Left renal cortex interstitium (tissue), 4 donors: ENCODE measurements at regions not wholly inside any gene's neighbourhood (a gene's known extent, or its start where the extent isn't known, plus 50 kb on each side); places are given as distances from the start of the nearest gene placed in this dataset.
"Not testable (repeated sequence)": the region's sequence is repeated elsewhere in the genome, so short reads cannot be mapped to it uniquely, and the experiment has no call there.

Experiments
- DNase-seq, 4 donors: peaks; one replicate each; pipeline ENCODE4 v3.0.0-alpha.2; 2013; ENCODE audit warnings: low read depth in 4 of 4, low spot score in 2 of 4, missing footprints in 1 of 4

DNA sequence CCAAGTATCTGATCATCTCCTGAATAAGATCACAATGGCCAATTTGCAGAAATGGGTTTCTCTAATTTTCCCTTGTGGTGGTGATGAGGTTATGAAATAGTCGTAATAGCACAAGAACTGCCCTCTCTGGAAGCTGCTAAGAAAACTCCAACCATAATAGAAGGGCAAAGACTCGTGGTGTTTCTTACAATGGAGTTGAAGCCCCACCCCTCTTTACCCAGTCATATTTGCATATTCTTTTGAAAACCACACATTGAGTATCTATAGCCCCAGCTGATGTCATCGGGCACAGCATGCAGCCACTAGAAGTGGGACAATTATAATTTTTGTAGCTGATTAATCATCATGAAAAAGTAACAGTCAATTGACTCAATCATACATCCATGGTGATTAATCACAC, 452.1 kb upstream of the POU3F2 start:
- no peak for DNase-seq

DNA sequence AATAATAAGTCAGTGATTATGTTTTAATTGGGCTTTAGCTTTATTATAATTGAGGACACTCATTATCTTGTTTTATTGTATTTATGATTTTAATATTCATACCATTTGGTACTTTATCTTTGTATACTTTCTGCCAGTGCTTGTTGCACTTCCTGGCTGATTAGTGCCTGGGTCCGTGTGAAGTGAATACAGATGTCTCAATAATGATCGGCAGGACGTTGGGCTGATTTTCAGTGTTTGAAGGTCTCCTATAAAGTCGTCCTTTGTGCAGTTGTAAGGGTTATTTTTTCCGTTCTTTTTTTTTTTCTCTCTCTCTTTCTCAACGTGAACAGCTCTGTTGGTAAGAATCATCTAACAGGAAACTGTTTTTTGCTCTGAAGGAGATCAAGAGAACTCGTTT, 450.0 kb upstream of the POU3F2 start:
- no peak for DNase-seq

DNA sequence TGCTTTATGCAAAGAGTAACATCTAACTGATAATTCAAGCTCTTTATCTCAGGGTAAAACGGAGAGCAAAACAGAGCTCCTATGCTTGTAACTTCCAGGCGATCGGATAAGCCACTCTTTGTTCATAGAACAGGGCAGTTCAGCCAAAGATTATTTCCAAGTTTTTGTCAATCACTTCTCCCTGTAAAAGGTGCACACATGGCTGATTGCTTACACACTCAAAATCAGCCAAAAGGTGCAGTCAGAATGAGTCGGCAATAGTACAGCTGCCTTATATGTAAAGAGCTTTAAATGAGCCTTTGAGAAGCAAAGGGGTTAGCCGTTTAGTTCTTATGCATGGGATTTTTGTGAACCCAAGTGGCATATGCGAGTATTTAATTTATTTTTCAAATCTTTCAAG, 449.6 kb upstream of the POU3F2 start:
- no peak for DNase-seq

DNA sequence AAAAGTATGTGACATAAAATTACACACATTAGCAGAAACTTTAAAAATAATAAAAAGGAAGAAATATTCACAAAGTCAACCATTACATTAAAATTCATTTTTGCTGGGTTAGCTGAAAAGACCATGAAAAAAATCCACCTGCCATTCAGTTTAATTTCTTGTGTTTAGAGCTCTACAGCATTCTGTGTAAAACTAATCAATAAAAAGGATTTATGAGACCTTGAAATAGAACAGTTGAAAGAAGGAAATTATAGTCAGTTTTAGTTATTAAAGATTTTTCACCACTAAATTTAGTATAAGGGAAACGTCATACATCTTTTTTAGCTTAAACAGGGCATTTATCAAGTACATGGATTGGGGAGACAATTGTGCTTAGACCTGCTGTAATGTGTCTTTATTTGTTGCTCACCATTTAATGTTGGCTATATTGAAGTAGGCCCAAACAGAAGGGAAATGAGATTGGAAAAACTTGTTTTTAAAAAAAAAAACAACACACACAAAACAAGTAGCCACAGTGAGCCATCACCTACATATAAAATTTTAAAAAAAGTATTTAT, 438.7 kb upstream of the POU3F2 start:
- DNase-seq: no peak

DNA sequence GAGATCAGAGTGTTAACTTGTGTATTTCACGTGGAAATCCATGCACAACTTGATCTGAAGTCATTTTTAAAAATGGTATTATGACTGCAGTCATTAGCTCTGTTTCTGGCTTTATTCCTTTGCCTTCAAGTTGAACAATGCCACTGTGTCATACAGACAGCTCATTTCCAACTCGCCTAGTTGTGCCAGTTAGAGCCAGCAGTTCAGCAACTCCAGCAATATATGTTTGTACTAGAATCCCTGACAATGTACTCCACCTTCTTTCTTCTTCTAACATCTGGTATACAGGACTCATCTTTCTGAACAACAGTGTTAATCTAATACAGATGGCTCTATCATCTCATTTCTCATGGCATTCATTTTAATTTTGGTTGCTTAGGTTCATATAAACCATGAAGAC, 418.3 kb upstream of the POU3F2 start:
- DNase-seq: no peak

DNA sequence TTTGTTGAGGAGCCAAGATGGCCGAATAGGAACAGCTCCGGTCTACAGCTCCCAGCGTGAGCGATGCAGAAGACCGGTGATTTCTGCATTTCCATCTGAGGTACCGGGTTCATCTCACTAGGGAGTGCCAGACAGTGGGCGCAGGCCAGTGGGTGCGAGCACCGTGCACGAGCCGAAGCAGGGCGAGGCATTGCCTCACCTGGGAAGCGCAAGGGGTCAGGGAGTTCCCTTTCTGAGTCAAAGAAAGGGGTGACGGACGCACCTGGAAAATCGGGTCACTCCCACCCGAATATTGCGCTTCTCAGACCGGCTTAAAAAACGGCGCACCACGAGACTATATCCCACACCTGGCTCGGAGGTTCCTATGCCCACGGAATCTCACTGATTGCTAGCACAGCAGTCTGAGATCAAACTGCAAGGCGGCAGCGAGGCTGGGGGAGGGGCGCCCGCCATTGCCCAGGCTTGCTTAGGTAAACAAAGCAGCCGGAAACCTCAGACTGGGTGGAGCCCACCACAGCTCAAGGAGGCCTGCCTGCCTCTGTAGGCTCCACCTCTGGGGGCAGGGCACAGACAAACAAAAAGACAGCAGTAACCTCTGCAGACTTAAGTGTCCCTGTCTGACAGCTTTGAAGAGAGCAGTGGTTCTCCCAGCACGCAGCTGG, 417.7 kb upstream of the POU3F2 start:
- not testable (repeated sequence) for DNase-seq

DNA sequence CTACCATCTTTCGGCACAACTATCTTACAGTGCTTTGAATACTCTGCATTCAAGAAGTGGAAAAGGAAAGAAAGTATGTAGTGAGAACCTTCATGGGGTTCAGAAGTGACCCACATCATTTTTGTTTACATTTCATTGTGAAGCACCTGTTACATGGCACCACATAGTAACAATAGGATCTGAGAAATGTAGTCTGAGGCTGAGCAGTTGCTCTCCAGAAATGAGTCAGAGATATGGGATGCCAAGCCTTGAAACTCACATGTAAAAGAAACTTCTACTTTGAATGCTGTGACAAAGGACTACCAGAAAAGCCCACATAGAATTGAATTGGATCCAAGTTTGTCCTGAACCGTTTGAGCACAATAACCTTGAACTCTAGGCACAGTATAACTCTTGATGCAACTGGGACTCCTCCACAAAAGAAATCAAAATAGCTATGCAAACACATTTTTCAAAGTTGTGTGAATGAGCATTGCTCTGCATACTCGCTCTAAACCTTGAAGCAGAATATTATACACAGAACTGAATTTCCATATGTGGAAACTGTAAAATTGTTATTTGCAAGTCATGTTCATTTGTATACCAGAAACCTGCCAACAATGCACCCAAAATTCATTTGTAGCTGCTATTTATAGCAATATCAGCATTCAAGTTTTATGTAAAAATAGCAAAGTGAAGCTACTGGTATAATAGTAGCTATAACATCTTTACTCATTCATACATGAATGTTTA, 400.9 kb upstream of the POU3F2 start:
- DNase-seq: no peak

DNA sequence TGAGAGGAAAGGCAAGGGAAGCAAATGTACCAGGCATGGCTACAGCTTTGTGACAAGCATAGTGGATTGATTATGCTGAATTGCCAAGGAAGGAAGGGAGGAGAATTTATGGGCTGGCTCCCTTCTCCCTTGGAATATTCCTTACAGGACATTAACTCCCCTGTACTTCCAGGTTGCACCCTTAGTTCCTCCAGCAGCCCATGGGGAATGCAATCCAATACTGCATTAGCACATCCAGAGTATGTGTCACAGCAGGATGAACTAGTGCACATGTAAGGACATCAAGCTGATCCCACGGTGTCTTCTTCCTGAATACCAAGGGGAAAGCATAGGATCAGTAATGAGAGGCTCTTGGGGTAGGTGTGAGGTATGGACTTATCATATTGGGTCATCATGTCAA, 390.7 kb upstream of the POU3F2 start:
- DNase-seq: no peak

DNA sequence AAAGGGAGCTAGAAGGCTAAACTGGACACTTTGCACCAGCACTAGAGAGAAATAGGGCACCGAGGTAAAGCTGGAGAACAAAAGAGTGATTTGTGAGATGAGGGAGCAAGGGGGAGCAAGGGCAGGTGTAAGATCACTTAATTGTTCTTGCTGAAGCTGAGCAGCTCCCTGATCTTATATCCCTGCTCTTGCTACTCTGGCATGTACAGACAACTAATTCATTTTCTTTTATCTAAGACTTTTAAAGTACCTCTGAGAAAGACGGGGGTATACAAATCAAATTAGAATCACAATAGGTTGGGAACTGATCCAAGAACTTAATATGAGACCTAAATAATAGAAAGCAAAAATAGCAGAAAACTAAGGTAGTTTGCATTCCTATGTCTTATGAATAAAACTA, 381.7 kb upstream of the POU3F2 start:
- no peak for DNase-seq

DNA sequence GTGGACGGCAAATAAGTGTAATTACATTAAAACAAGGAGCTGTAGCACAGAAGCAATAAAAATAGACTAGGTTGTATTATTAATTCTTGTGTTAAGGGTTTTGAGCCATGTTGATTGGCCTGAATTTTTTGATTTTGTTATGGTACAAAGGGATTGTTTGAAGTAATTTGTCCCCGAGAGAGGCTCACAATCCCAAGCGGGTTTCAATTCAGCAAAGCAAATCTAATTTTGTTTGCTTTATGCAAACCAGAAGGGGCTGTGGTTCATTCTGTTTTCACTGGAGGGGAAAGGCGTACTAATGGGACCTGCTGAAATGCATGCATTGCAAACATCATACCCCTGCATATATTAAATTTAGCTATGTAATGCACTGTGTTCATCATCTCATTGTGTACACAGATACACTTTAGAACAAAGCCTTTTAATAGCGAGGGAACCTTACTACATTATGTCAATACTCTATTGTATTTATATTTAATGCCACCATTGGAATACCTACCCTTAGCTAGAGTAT, 379.5 kb upstream of the POU3F2 start:
- no peak for DNase-seq

DNA sequence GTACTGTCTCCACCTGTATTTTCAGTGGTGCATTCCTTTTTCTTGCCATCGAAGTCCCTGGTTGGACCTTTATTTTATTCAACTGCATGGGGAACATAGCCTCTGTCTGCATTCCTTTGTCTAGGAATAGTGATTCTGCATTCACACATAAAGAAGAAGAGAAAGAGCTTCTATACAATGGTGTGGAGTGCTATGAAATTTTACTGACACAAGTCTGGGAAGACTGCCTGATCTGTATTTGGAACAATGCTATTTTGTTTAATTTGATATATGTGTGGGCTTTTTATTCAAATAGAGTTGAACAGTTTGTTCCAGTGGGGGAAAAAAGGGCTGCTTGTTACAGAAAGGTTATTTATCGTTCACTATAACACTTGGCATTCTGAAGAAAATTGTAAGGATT, 375.7 kb upstream of the POU3F2 start:
- no peak for DNase-seq

DNA sequence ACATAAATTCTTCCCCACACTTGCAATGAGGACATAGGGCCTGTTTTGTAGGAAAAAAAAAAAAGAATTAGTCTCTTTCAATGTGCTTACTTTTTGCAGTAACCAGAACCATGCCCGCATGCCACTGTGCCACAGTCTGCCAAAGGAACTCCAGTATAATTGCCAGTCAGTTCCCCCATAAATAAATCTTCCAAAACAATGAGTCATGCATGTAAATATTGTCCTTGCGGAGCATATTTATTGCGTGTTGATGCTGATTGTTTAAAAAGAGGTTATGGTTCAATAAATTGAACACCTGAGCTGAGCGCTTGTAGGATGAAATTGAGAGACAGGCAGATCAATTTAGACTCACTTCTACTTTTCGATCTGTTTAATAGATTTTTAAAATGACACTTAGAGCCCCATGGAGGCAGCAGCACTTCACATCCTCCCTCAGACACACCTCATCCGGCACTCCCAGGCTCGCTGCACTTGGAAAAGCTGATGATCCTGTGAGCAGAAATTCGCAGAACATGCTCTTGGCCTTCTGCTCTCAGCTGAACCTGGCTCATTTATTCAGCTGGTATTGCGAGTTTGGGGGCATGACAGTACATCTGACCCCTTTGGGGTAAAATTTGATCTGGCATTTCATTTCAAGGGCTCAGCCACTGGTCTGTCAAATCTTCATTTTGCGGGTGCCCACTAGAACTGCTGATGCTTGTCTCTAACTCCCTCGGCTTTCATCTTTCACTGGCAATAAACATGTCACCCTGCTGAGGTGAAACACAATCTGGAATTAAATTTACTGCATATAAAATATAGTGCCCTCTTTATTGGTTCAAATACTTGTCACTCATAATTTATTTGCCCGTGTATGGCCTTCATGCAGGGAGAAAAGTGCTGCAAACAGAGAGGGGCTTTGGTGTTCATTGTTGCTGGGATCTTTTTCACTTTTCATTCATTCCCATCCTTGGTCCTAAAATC, 371.1 kb upstream of the POU3F2 start:
- DNase-seq: peak; percentile 9 to 29 (median 12)

DNA sequence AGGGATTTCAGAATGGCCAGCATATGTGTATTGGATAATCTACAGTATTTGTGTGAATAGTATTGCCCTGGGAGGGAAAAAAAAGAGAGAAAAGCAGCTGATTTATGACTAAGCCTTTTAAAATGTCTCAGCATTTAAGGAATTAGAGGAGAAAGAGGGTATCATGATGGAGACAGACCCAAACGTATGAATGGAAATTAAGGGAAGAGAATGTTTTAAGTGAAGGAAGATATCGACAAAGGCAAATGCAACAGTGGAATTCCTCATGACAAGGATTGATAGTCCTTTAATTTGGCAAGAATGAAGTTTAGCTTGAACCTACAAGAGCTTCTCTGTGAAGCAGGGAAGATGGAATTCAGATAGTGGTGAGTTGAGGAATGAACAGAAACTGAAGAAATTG, 367.3 kb upstream of the POU3F2 start:
- DNase-seq: no peak

DNA sequence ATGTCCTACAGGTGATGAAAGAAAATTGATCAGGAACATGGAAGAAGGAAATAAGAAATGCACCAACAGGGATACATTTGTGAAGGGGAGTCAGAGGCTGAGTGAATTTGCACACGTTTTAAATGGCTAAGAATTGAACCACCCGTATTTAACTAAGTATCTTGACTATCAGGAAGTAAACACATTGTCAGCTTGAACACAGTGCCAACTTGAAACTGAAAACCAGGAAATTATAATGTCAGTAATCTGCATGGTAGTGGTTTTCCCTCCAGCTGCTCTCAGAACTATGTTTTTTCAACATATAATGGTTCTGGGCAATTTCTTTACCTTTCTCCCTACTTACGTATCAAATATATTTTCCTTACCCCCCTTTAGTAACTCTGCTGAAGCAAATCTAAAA, 366.5 kb upstream of the POU3F2 start:
- DNase-seq: no peak

DNA sequence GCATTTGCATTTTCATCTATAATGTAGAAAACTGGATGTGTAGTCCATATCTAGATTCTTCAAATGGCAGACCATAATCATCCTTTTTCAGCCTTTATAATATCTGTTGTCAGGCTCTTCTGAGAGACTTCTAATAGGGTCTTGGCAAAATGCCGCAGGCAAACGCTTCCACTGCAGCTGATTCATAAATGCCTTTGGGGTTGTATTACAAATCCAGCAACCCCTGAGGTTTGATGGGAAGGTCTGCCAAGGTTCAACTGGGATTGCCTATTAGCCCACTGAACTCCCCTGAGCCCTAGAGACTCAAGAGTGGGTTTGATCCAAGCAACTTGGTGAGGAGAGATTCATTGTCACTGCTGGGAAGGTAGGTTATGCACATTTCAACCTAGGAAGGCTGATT, 365.2 kb upstream of the POU3F2 start:
- no peak for DNase-seq

DNA sequence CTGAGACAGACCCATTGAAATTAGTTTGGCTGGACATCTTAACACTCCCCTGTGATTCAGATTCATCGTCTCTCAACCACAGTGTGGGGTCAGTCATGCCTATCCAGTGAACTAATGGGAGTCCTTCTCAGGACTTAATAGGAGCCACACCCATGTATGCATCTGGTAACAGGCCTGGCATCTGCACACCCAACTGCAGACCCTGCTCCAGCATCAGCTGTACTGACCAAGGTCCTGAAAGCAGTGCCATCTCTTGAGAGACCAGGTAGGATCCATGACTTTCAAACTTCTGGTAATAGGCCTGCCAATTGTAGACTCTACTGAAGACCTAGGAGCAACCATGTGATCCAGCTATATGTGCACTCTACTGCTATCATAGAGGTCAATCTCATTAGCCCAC, 363.6 kb upstream of the POU3F2 start:
- DNase-seq: no peak

DNA sequence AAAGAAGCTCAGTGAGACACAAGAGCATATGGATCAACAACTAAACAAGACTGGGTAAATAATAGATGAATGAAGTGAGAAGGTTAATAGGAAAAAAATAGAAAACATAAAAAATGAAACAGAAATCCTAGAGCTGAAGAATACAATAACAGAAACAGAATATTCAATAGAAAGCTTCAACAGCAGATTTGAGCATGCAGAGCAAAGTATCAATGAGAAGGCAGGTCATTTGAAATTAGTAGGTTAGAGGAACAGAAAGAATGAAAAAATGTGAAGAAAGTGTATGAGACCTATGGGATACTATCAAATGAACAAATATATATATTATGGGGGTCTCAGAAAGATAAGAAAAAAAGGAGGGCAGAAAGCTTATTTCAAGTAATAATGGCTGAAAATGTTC, 362.9 kb upstream of the POU3F2 start:
- DNase-seq: no peak

DNA sequence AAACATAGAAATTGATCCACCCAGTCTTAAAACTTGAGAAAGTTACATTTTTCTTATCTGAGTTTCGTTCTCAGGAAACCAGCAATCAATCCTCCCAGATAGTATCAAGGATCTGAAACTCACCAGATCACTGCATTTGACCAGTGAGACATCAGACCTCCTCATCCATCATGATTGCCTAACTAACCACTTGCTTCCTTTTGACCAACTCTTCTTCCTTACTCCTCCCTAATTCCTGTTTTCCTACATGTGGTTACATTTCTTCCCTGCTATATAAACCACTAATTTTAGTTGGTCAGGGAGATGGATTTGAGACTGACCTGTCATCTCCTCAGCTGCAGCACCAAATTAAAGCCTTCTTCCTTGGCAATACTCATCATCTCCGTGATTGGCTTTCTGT, 357.1 kb upstream of the POU3F2 start:
- DNase-seq: no peak

DNA sequence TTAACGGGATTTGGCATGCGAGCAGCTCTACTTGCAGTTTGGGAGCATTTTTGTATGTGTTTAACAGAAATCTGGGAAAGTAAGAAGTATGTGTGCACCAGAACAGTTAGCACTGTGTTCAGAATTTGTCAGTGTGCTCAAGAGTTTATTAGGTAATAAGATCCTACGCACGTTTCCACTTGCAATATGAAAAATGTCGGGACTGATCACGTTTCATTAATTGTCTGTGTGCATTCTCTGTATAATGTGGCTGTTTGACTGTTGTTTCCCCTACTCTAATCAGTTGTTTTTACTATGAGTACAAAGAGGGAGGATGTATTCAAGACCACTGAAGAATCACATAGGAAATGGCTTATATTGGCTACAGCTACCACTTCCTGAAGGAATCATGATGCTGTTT, 349.7 kb upstream of the POU3F2 start:
- DNase-seq: no peak

DNA sequence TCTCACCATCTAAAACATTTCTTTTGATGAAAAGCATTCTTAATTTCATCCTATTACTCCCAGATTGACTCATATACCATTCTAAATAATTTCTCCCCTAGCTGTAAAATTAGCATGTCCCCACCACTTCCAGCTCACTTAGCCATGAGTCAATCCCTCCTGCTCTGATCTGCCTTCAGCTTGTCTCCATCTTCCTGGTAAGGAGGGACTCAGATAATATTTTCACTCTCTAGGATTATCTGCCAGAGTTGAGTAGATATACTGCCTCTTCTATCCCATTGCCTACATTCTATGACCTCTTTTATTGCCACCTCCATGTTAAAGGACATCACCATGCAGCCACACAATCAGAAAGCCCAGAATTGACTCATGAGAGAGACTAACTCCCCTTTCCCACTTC, 348.8 kb upstream of the POU3F2 start:
- no peak for DNase-seq

DNA sequence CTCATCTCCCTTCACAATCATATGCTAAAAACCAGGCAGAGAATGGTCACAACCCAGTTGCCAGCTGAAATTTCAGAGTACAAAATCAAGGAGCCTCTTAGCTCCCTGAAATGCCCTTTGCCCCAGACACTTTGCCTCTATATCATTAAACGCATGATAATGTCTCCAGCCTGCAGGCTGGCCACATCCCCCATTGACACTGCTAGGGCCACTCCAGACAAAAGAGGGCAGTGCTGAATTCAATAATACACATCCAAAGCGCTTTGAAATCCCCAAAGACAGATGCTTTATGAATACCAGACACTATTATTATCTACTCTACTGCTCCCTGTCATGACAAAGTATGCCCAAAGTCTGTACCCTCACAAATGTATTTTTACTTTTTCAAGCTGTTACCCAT, 348.3 kb upstream of the POU3F2 start:
- no peak for DNase-seq
